Vagina (tissue), 2 donors: ENCODE measurements at regions not wholly inside any gene's neighbourhood (a gene's known extent, or its start where the extent isn't known, plus 50 kb on each side); places are given as distances from the start of the nearest gene placed in this dataset.

Experiments used
- POLR2A ChIP-seq, 2 donors: fragments of 450-650 bp; IDR thresholded peaks; one replicate each; pipeline ENCODE4 v1.6.1; 2017; ENCODE audit warnings: antibody characterized with exemption in 2 of 2, mild to moderate bottlenecking in 2 of 2, moderate library complexity in 2 of 2
- POLR2AphosphoS5 ChIP-seq, 2 donors: sonication (generic); formaldehyde crosslinking; IDR thresholded peaks; one replicate each; pipeline ENCODE4 v1.9.0; 2017; ENCODE audit warnings: antibody characterized with exemption in 2 of 2, mild to moderate bottlenecking in 2 of 2, low read depth in 1 of 2; ENCODE audit not compliant: insufficient read depth in 1 of 2
- TF ChIP-seq, protein P1 (sequence below), 3 experiments: fragments of 450-650 bp in 2 of 3; fragments of 200-600 bp in 1 of 3; sonication (generic) in 1 of 3; IDR thresholded peaks; one replicate each; pipeline ENCODE4 v1.5.1; 2017 to 2019; ENCODE audit warnings: antibody characterized with exemption in 3 of 3, mild to moderate bottlenecking in 2 of 3, moderate library complexity in 2 of 3

DNA sequence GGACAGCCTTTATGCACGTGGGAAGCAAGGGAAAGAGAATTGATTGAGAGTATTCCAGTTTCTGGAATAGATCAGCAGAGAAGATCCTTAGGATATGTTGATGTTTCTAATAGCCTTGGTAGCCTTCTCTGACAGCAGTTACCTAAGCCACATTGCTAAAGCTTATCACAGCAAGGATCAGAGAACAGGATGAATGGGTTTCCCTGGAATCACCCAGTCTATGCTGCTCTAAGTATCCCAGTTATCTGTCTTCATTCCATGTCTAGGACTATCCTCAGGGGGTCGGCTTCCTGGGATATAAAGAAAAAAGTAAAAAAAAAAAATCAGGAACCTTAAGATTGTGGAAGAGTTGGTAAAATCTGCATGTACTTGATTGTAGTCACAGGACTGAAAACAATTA is 352.0 kb upstream of the AKR1E2 start:
- TF ChIP-seq, protein P1, sequence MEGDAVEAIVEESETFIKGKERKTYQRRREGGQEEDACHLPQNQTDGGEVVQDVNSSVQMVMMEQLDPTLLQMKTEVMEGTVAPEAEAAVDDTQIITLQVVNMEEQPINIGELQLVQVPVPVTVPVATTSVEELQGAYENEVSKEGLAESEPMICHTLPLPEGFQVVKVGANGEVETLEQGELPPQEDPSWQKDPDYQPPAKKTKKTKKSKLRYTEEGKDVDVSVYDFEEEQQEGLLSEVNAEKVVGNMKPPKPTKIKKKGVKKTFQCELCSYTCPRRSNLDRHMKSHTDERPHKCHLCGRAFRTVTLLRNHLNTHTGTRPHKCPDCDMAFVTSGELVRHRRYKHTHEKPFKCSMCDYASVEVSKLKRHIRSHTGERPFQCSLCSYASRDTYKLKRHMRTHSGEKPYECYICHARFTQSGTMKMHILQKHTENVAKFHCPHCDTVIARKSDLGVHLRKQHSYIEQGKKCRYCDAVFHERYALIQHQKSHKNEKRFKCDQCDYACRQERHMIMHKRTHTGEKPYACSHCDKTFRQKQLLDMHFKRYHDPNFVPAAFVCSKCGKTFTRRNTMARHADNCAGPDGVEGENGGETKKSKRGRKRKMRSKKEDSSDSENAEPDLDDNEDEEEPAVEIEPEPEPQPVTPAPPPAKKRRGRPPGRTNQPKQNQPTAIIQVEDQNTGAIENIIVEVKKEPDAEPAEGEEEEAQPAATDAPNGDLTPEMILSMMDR (IDR thresholded peaks at IDR 0.05), result no peak
- TF ChIP-seq POLR2A (IDR thresholded peaks at IDR 0.05), result no peak
- no peak for TF ChIP-seq POLR2AphosphoS5 (IDR thresholded peaks at IDR 0.05; ENCODE audit: insufficient read depth in 1 of 2, low read depth in 1 of 2)
